A673 (cell line): ENCODE measurements at regions not wholly inside any gene's neighbourhood (a gene's known extent, or its start where the extent isn't known, plus 50 kb on each side); places are given as distances from the start of the nearest gene placed in this dataset.

Source experiments
- EZH2 ChIP-seq: fragments of 200-600 bp; sonication (generic); IDR thresholded peaks from 2 replicates; pipeline ENCODE4 v1.6.1; 2017; ENCODE audit warnings: borderline replicate concordance, low read depth, mild to moderate bottlenecking, mixed read lengths, antibody characterized with exemption, low read length; ENCODE audit not compliant: poor library complexity, severe bottlenecking
- TF ChIP-seq, protein P1 (sequence below): fragments of 300-800, 200-600 bp; sonication (generic); conservative IDR thresholded peaks from 2 replicates; pipeline ENCODE4 v1.5.1; 2017; ENCODE audit warnings: low read depth, mild to moderate bottlenecking, antibody characterized with exemption, low read length, moderate library complexity, mixed read lengths

DNA sequence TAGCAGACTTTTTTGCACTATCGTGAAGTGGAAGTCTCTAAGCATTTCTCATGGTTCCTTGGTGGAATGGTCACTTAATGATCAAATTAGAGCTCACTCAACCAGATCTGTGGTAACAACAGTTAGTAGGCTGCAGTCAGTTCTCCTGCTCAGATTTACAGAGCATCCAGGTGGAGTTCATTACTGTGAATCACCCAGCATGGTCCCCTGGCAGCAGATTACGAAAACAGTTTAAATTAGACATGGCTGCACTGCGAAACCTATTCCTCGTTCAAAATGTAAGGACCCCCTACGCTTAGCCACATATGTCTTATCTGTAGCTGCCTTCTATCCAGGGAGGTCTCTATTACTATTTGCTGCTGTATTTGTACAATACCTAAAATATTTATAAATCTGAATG lies 823.6 kb upstream of the ARRDC3 start:
- TF ChIP-seq, protein P1, sequence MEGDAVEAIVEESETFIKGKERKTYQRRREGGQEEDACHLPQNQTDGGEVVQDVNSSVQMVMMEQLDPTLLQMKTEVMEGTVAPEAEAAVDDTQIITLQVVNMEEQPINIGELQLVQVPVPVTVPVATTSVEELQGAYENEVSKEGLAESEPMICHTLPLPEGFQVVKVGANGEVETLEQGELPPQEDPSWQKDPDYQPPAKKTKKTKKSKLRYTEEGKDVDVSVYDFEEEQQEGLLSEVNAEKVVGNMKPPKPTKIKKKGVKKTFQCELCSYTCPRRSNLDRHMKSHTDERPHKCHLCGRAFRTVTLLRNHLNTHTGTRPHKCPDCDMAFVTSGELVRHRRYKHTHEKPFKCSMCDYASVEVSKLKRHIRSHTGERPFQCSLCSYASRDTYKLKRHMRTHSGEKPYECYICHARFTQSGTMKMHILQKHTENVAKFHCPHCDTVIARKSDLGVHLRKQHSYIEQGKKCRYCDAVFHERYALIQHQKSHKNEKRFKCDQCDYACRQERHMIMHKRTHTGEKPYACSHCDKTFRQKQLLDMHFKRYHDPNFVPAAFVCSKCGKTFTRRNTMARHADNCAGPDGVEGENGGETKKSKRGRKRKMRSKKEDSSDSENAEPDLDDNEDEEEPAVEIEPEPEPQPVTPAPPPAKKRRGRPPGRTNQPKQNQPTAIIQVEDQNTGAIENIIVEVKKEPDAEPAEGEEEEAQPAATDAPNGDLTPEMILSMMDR, result no peak
- no peak for TF ChIP-seq EZH2
